HUES64 (cell line): ENCODE measurements at regions not wholly inside any gene's neighbourhood (a gene's known extent, or its start where the extent isn't known, plus 50 kb on each side); places are given as distances from the start of the nearest gene placed in this dataset.
"Not testable (repeated sequence)": the region's sequence is repeated elsewhere in the genome, so short reads cannot be mapped to it uniquely, and the experiment has no call there.

Experiments
- H3K27ac ChIP-seq: 2 replicates; pipeline ENCODE4 v1.7.0; 2013; ENCODE audit warnings: low read depth, low read length, inconsistent platforms
- H3K27me3 ChIP-seq: 2 replicates; pipeline ENCODE4 v1.6.1; 2013; ENCODE audit warnings: mild to moderate bottlenecking, low read length; ENCODE audit not compliant: insufficient read depth
- H3K36me3 ChIP-seq: 2 replicates; pipeline ENCODE4 v1.6.1; 2013; ENCODE audit warnings: mild to moderate bottlenecking, low read length; ENCODE audit not compliant: insufficient read depth
- H3K4me1 ChIP-seq: 2 replicates; pipeline ENCODE4 v1.6.1; 2013; ENCODE audit warnings: mild to moderate bottlenecking, low read length, moderate library complexity; ENCODE audit not compliant: insufficient read depth
- H3K4me3 ChIP-seq: 2 replicates; pipeline ENCODE4 v1.5.1; 2013; ENCODE audit warnings: mild to moderate bottlenecking, low read length, moderate library complexity
- H3K9ac ChIP-seq: 2 replicates; pipeline ENCODE4 v1.6.1; 2013; ENCODE audit warnings: mild to moderate bottlenecking, low read depth, low read length
- H3K9me3 ChIP-seq: 2 replicates; pipeline ENCODE4 v1.6.1; 2013; ENCODE audit warnings: low read depth, low read length; ENCODE audit not compliant: insufficient read depth
- WGBS: fragments of 150-250, 120-280 bp; methylation state at CpG from one replicate; pipeline ENCODE4 v1.1.7; 2013; ENCODE audit warnings: missing lambda C conversion rate; 5-methylcytosine and 5-hydroxymethylcytosine counted together

GRCh38 chr19:56969759-56970178 lies 129.2 kb upstream of the PEG3 start:
- H3K4me1 ChIP-seq = no peaks in the 10 kb centered on the region
- no peak overlapping the region for H3K4me3 ChIP-seq
- 61% methylated on average over 6 of the region's 6 CpGs for WGBS

GRCh38 chr19:56971230-56971629 lies 130.7 kb upstream of the PEG3 start:
- no peak overlapping the region for H3K4me3 ChIP-seq
- peaks cover 88% of the 10 kb centered on the region for H3K9me3 ChIP-seq
- no peaks in the 10 kb centered on the region for H3K4me1 ChIP-seq
- no peaks in the 10 kb centered on the region for H3K27me3 ChIP-seq
- 78% methylated on average over 14 of the region's 14 CpGs for WGBS
- H3K9ac ChIP-seq = no peak overlapping the region
- H3K27ac ChIP-seq = no peak overlapping the region
- H3K36me3 ChIP-seq = no peaks in the 10 kb centered on the region

More at GRCh38 chr19:56969759-56970178, 129.2 kb upstream of the PEG3 start:
- Histone ChIP-seq H3K9me3 (peaks cover 90% of the 10 kb centered on the region), H3K36me3 (no peaks in the 10 kb centered on the region), H3K27me3 (no peaks in the 10 kb centered on the region), H3K9ac (no peak overlapping the region), H3K27ac (no peak overlapping the region)

DNA sequence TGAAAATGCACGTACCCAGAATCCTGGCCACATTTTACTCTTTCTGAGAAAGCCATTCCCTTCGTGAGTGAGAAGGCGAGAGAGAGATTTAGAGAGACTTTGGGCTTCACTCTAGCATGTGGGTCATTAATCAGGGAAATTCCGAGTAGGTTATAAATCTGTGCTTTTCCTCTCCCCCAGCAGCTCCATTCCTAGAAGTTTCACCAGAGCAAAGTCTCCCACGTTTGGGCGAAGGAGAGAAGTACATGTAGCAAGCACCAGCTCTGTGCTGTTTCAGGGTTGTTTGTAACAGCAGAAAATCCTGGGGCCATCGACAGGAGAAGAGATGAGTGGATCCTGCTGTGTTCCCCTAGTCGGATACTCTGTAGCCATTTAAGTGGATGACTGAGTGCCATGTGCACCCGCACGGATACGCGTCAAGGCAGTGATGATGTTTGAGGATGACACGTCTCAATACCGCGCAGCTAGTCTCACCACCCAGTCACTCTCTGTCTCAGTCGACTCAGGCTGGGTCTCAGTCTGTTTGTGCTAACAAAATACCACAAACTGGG lies 131.8 kb upstream of the PEG3 start:
- Histone ChIP-seq H3K27me3 (no peaks in the 10 kb centered on the region), H3K9me3 (peaks cover 88% of the 10 kb centered on the region), H3K4me1 (no peaks in the 10 kb centered on the region), H3K36me3 (no peaks in the 10 kb centered on the region), H3K27ac (no peak overlapping the region), H3K9ac (no peak overlapping the region), H3K4me3 (no peak overlapping the region)
- WGBS = 82% methylated on average over 16 of the region's 16 CpGs

GRCh38 chr19:56973713-56974555 lies 133.4 kb upstream of the PEG3 start:
- H3K36me3 ChIP-seq = no peaks in the 10 kb centered on the region
- peaks cover 92% of the 10 kb centered on the region for H3K9me3 ChIP-seq
- no peak overlapping the region for H3K9ac ChIP-seq
- no peak overlapping the region for H3K27ac ChIP-seq
- no peaks in the 10 kb centered on the region for H3K27me3 ChIP-seq
- H3K4me1 ChIP-seq = no peaks in the 10 kb centered on the region
- no peak overlapping the region for H3K4me3 ChIP-seq
- WGBS = 81% methylated on average over 12 of the region's 12 CpGs

DNA sequence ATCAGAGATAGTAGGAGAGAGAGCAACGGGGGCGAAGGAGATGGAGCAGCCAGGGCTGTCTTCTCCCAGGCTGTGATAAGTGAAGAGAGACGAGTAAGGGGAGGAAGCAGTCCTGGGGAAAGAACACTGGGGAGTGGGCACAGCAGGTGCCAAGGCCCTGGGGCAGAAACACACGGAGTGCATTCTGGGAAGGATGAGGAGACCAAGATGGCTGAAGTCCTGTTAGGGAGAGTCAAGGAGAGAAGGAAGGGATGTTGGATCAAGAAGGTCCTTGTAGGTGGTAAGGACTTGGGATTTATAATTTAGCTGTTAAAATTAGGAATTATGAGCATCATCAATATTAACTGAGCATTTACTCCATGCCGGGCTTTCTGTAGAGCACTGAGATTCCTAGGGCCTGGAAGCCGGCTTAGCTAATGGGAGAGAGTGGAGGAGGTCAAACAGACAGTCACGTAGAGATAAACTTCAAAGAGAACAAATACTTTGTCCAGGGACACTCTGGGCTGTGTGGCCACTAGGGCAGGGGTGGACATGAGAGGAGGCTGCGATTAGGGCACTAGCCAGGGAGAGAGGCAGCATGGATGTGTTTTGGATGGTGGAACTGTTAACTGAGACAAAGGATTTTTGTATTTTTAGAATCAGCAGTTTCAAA lies 134.2 kb upstream of the PEG3 start:
- Histone ChIP-seq H3K36me3 (no peaks in the 10 kb centered on the region), H3K4me3 (no peak overlapping the region), H3K27me3 (no peaks in the 10 kb centered on the region), H3K9ac (no peak overlapping the region), H3K27ac (no peak overlapping the region), H3K4me1 (no peaks in the 10 kb centered on the region), H3K9me3 (peaks cover 91% of the 10 kb centered on the region)
- 64% methylated on average over 8 of the region's 8 CpGs for WGBS

DNA sequence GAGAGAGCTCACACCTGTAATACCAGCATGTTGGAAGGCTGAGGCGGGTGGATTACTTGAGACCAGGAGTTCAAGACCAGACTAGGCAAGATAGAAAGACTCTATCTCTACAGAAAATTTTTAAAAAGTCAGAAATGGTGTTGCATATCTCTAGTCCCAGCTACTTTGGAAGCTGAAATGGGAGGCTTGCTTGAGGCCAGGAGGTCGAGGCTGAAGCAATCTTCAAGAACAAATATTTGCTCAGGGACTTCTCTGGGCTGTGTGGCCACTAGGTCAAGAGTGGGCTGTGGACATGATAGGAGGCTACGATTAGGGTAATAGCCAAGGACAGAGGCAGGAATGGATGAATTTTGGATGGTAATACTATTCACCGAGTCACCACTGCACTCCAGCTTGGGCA lies 135.8 kb upstream of the PEG3 start:
- Histone ChIP-seq H3K27me3 (no peaks in the 10 kb centered on the region), H3K9me3 (peaks cover 90% of the 10 kb centered on the region), H3K9ac (no peak overlapping the region), H3K4me3 (no peak overlapping the region), H3K4me1 (no peaks in the 10 kb centered on the region), H3K27ac (no peak overlapping the region), H3K36me3 (no peaks in the 10 kb centered on the region)
- 78% methylated on average over 4 of the region's 4 CpGs for WGBS

- Histone ChIP-seq H3K4me3 (no peak overlapping the region), H3K9ac (no peak overlapping the region), H3K27me3 (no peaks in the 10 kb centered on the region), H3K36me3 (no peaks in the 10 kb centered on the region), H3K9me3 (peaks cover 93% of the 10 kb centered on the region), H3K27ac (no peak overlapping the region), H3K4me1 (no peaks in the 10 kb centered on the region)
- 61% methylated on average over 14 of the region's 14 CpGs for WGBS
Measured at GRCh38 chr19:56976995-56977906, 136.7 kb upstream of the PEG3 start.

- Histone ChIP-seq H3K36me3 (no peaks in the 10 kb centered on the region), H3K27me3 (no peaks in the 10 kb centered on the region), H3K9me3 (peaks cover 91% of the 10 kb centered on the region), H3K27ac (no peak overlapping the region), H3K4me1 (no peaks in the 10 kb centered on the region), H3K9ac (no peak overlapping the region), H3K4me3 (no peak overlapping the region)
- 90% methylated on average over 19 of the region's 20 CpGs for WGBS
Measured at GRCh38 chr19:56978023-56978565, 137.6 kb upstream of the PEG3 start.

GRCh38 chr19:56980326-56980725 lies 139.5 kb upstream of the USP29 start:
- H3K4me3 ChIP-seq, H3K36me3 ChIP-seq, H3K27me3 ChIP-seq, H3K9ac ChIP-seq, H3K4me1 ChIP-seq, H3K27ac ChIP-seq: not testable (repeated sequence)
- peaks cover 91% of the 10 kb centered on the region for H3K9me3 ChIP-seq
- 78% methylated on average over 7 of the region's 7 CpGs for WGBS

DNA sequence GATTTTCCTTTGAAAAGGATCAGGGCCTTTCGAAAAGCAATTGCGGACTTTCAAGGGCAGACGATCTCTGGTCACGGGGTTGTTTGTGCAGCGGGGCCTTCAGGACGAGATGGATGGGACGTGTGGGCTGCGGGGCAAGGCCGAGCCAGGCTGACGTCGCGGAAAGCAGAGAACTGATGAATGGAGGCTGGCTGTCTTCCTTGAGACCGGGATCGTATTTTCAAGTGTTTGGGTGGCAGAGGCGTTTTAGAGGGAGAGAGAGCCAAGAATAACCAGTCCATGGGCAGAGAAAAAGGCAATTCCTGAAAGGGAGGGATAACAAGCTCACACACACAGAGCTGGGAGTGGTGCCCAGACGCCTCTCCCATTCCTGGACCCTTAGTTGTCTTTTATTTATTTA lies 138.9 kb upstream of the USP29 start:
- H3K4me1 ChIP-seq = no peaks in the 10 kb centered on the region
- H3K36me3 ChIP-seq = no peaks in the 10 kb centered on the region
- no peak overlapping the region for H3K4me3 ChIP-seq
- no peak overlapping the region for H3K9ac ChIP-seq
- no peak overlapping the region for H3K27ac ChIP-seq
- H3K27me3 ChIP-seq = no peaks in the 10 kb centered on the region
- peaks cover 91% of the 10 kb centered on the region for H3K9me3 ChIP-seq
- whole genome bisulfite sequencing = 82% methylated on average over 16 of the region's 16 CpGs
